ENCODE measurements at regions not wholly inside any gene's neighbourhood (a gene's known extent, or its start where the extent isn't known, plus 50 kb on each side); places are given as distances from the start of the nearest gene placed in this dataset.

DNA sequence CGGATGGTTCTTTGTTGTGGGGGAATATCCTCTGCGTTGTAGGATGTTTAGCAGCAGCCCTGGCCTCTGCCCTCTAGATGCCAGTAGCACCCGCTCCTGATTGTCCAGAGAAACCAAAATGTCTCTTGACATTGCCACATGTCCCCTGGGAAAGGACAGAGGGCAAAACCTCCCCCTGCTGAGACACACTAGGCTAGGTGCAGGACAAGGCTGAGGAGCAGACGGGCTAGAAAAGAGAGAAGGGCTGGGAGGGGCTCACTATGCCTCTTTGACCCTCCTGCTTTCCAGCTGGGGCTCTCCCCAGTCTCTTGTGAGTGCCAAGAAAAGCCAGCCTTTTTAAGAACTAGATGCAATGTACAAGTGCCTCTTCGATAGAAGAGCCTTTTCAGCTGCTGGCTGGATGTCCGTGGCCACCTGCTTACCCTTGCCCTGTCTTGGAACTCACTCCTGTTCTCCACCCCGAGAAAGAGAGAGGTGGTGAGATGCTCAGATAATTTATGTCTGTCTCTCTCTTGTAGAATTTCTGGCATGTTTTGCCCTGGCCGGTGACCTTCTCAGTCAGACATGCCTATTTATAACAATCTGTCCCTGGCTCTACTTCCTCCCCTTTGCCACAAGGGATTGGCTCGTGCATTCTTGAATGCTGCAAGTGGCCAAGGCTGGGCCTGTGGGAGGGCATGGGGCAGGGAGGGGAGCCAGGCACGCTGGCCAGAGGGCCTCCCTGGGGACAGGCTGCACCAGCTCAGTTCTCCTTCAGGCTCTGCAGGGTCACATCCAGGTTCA, 142.6 kb downstream of the RPLP1 start:
- no TSS peak for BruUV-seq (replicated peaks)
- H3K27ac ChIP-seq (ENCODE audit: low read depth, low read length, poor library complexity, severe bottlenecking) = no peak overlapping the region
- H3K4me1 ChIP-seq (ENCODE audit: insufficient read depth, low read length, poor library complexity, severe bottlenecking) = no peaks in the 10 kb centered on the region
- DNase-seq (ENCODE audit: low spot score) = no peak
- intact Hi-C loops (cut with micrococcal nuclease; ENCODE audit: unreplicated experiment) = no loop called here
- H3K79me2 ChIP-seq (ENCODE audit: insufficient read depth, low read depth, low read length) = no peaks in the 10 kb centered on the region
- no peaks in the 10 kb centered on the region for H3K9me2 ChIP-seq (ENCODE audit: insufficient read depth, low read length)
- H3K9me3 ChIP-seq (ENCODE audit: low read length) = no peaks in the 10 kb centered on the region
- H3K4me3 ChIP-seq (ENCODE audit: low read depth, low read length, poor library complexity, severe bottlenecking) = no peak overlapping the region
- no peaks in the 10 kb centered on the region for H3K36me3 ChIP-seq (ENCODE audit: insufficient read depth, low read length)
- no peak overlapping the region for H2AFZ ChIP-seq (ENCODE audit: low read length)
- H3K4me2 ChIP-seq (ENCODE audit: low read length) = no peak overlapping the region
- H4K20me1 ChIP-seq (ENCODE audit: insufficient read depth, low read length) = no peaks in the 10 kb centered on the region
- CTCF ChIA-PET (ENCODE audit: unreplicated experiment) = no interaction called here
- POLR2A ChIA-PET = no interaction called here
- no peak for TF ChIP-seq EZH2phosphoT487 (IDR thresholded peaks at IDR 0.05; ENCODE audit: borderline replicate concordance, low read depth, low read length)
- TF ChIP-seq CTCF (conservative IDR thresholded peaks at IDR 0.05; ENCODE audit: low read length) = no peak

DNA sequence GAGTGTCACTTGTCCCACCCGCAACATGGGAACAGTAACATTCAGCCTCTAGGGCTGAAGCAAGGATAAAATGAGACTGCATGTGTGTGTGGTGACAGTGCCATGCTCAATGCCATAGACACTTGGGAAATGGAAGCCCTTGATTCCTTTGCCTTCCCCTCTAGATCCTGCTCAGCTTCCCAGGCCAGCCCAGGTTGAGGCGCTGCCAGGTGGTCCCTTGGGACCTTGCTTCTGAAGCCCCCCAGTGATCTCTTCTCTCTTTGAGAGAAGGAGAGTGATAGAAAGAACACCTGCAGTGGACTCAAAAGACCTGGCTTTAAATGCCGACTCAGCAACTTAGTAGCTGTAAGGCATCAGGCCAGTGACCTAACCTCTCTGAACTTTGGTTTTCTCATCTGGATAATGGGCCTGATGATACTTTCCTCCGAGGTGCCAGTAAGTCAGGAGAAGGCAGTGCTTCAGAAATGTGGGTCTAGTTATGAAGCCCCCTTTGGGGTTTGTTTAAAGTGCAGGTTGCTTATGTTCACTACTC, 144.5 kb downstream of the RPLP1 start:
- no peaks in the 10 kb centered on the region for H3K9me2 ChIP-seq (ENCODE audit: insufficient read depth, low read length)
- no peaks in the 10 kb centered on the region for H4K20me1 ChIP-seq (ENCODE audit: insufficient read depth, low read length)
- DNase-seq (ENCODE audit: low spot score) = no peak
- H3K4me2 ChIP-seq (ENCODE audit: low read length) = no peak overlapping the region
- H3K9me3 ChIP-seq (ENCODE audit: low read length) = no peaks in the 10 kb centered on the region
- H3K36me3 ChIP-seq (ENCODE audit: insufficient read depth, low read length) = no peaks in the 10 kb centered on the region
- intact Hi-C loops (cut with micrococcal nuclease; ENCODE audit: unreplicated experiment) = no loop called here
- H3K27ac ChIP-seq (ENCODE audit: low read depth, low read length, poor library complexity, severe bottlenecking) = no peak overlapping the region
- ChIA-PET CTCF (ENCODE audit: unreplicated experiment) (no interaction called here), POLR2A (no interaction called here)
- TF ChIP-seq CTCF (conservative IDR thresholded peaks at IDR 0.05; ENCODE audit: low read length) = no peak
- no peak for TF ChIP-seq EZH2phosphoT487 (IDR thresholded peaks at IDR 0.05; ENCODE audit: borderline replicate concordance, low read depth, low read length)
- no peak overlapping the region for H3K4me3 ChIP-seq (ENCODE audit: low read depth, low read length, poor library complexity, severe bottlenecking)
- no peak overlapping the region for H2AFZ ChIP-seq (ENCODE audit: low read length)
- H3K4me1 ChIP-seq (ENCODE audit: insufficient read depth, low read length, poor library complexity, severe bottlenecking) = no peaks in the 10 kb centered on the region
- no TSS peak for BruUV-seq (replicated peaks)
- no peaks in the 10 kb centered on the region for H3K79me2 ChIP-seq (ENCODE audit: insufficient read depth, low read depth, low read length)

DNA sequence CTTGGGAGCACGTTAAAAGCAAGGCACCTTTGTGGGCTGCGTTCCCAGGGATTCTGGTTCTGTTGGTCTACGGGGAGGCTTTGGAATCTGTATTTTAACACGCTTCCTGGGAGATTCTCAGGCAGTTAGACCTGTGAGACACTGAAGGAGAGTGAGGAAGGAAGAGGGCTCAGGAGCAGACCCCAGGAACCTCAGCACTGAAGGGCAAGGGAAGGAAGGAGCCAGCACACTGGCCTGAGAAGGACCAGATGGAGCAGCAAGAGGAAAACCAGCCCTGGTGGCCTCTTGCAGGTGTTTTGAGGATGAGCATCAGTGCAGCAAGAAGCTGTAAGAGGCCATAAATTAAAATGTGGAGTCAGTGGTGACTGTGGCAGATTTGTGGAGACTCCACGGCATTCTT, 146.7 kb downstream of the RPLP1 start:
- ChIA-PET CTCF (ENCODE audit: unreplicated experiment) (no interaction called here), POLR2A (no interaction called here)
- no peak overlapping the region for H3K27ac ChIP-seq (ENCODE audit: low read depth, low read length, poor library complexity, severe bottlenecking)
- intact Hi-C loops (cut with micrococcal nuclease; ENCODE audit: unreplicated experiment) = no loop called here
- no peak for DNase-seq (ENCODE audit: low spot score)
- no peak overlapping the region for H3K4me3 ChIP-seq (ENCODE audit: low read depth, low read length, poor library complexity, severe bottlenecking)
- no peak overlapping the region for H3K4me2 ChIP-seq (ENCODE audit: low read length)
- H3K4me1 ChIP-seq (ENCODE audit: insufficient read depth, low read length, poor library complexity, severe bottlenecking) = no peaks in the 10 kb centered on the region
- no peak overlapping the region for H2AFZ ChIP-seq (ENCODE audit: low read length)
- H3K36me3 ChIP-seq (ENCODE audit: insufficient read depth, low read length) = no peaks in the 10 kb centered on the region
- no peaks in the 10 kb centered on the region for H3K9me2 ChIP-seq (ENCODE audit: insufficient read depth, low read length)
- H4K20me1 ChIP-seq (ENCODE audit: insufficient read depth, low read length) = no peaks in the 10 kb centered on the region
- TF ChIP-seq EZH2phosphoT487 (IDR thresholded peaks at IDR 0.05; ENCODE audit: borderline replicate concordance, low read depth, low read length) = no peak
- no peak for TF ChIP-seq CTCF (conservative IDR thresholded peaks at IDR 0.05; ENCODE audit: low read length)
- no peaks in the 10 kb centered on the region for H3K9me3 ChIP-seq (ENCODE audit: low read length)
- no TSS peak for BruUV-seq (replicated peaks)
- H3K79me2 ChIP-seq (ENCODE audit: insufficient read depth, low read depth, low read length) = no peaks in the 10 kb centered on the region
